Fibroblast of lung (primary cell): ENCODE measurements at regions not wholly inside any gene's neighbourhood (a gene's known extent, or its start where the extent isn't known, plus 50 kb on each side); places are given as distances from the start of the nearest gene placed in this dataset.

Experiments
- CTCF ChIP-seq, 2 donors: IDR thresholded peaks in 1 of 2; conservative IDR thresholded peaks in 1 of 2; 1 replicate in 1 of 2; 2 replicates in 1 of 2; pipeline ENCODE4 v1.5.1; 2011 to 2012; ENCODE audit warnings: low read length in 2 of 2, control low read depth in 1 of 2, inconsistent platforms in 1 of 2, low read depth in 1 of 2, mild to moderate bottlenecking in 1 of 2
- EZH2 ChIP-seq: IDR thresholded peaks from 2 replicates; pipeline ENCODE4 v1.5.1; 2012; ENCODE audit warnings: low read length, control low read depth, mild to moderate bottlenecking; ENCODE audit errors: missing control alignments

- TF ChIP-seq CTCF (conservative IDR thresholded peaks at IDR 0.05 in 1 of 2, IDR thresholded peaks at IDR 0.05 in 1 of 2; ENCODE audit: low read depth in 1 of 2, low read length in 2 of 2) (no peak), EZH2 (no peak)
Measured at GRCh38 chr4:138052806-138053632, 189.1 kb downstream of the SLC7A11 start.
